NCI-H748 treated with DMSO at 0.1 percent for 48 hours (cell line): ENCODE measurements at regions not wholly inside any gene's neighbourhood (a gene's known extent, or its start where the extent isn't known, plus 50 kb on each side); places are given as distances from the start of the nearest gene placed in this dataset.

Experiments used
- DNase-seq: peaks from one replicate; lab custom pipeline; 2025; lab: John Stamatoyannopoulos, UW

- DNase-seq: no peak
These were observed 98.8 kb upstream of the GAP43 start for GRCh38 chr3:115524549-115524948.

GRCh38 chr3:115525731-115526130 is 97.6 kb upstream of the GAP43 start:
- DNase-seq: no peak

- DNase-seq: no peak
These were observed 90.1 kb upstream of the GAP43 start for GRCh38 chr3:115533218-115533617.

- no peak for DNase-seq
These were observed 87.1 kb upstream of the GAP43 start for GRCh38 chr3:115536171-115536570.

- DNase-seq: no peak
These were observed 85.6 kb upstream of the GAP43 start for GRCh38 chr3:115537669-115538068.

GRCh38 chr3:115547207-115547606 is 76.1 kb upstream of the GAP43 start:
- DNase-seq: no peak

- DNase-seq: no peak
These were observed 74.7 kb upstream of the GAP43 start for GRCh38 chr3:115548611-115549010.

- DNase-seq: no peak
These were observed 74.2 kb upstream of the GAP43 start for GRCh38 chr3:115549071-115549470.

- DNase-seq: no peak
These were observed 73.0 kb upstream of the GAP43 start for GRCh38 chr3:115550285-115550761.

GRCh38 chr3:115551016-115551415 is 72.3 kb upstream of the GAP43 start:
- no peak for DNase-seq

GRCh38 chr3:115552007-115552406 is 71.3 kb upstream of the GAP43 start:
- DNase-seq: no peak

- no peak for DNase-seq
These were observed 69.4 kb upstream of the GAP43 start for GRCh38 chr3:115553796-115554486.

GRCh38 chr3:115554487-115554807 is 68.9 kb upstream of the GAP43 start:
- no peak for DNase-seq

- no peak for DNase-seq
These were observed 60.6 kb upstream of the GAP43 start for GRCh38 chr3:115562636-115563267.

- no peak for DNase-seq
These were observed 59.3 kb upstream of the GAP43 start for GRCh38 chr3:115563984-115564383.

- no peak for DNase-seq
These were observed 51.9 kb upstream of the GAP43 start for GRCh38 chr3:115571413-115571812.
